ENCODE measurements at regions not wholly inside any gene's neighbourhood (a gene's known extent, or its start where the extent isn't known, plus 50 kb on each side); places are given as distances from the start of the nearest gene placed in this dataset.

GRCh38 chr4:18524667-18525066, 503.1 kb upstream of the LCORL start:
- Histone ChIP-seq H3K9ac (ENCODE audit: low read length in 2 of 2) (no peak overlapping the region), H3K27me3 (ENCODE audit: control insufficient read depth in 1 of 2, insufficient read depth in 2 of 2, low read length in 2 of 2) (no peaks in the 10 kb centered on the region), H3K9me3 (ENCODE audit: control insufficient read depth in 2 of 2, low read length in 2 of 2) (no peaks in the 10 kb centered on the region), H3K4me1 (ENCODE audit: control insufficient read depth, insufficient read depth, low read length) (no peaks in the 10 kb centered on the region), H3K4me3 (ENCODE audit: low read length in 2 of 2) (no peak overlapping the region), H3K36me3 (ENCODE audit: control insufficient read depth in 2 of 2, insufficient read depth in 2 of 2, low read length in 2 of 2) (no peaks in the 10 kb centered on the region), H3K27ac (ENCODE audit: low read length) (no peak overlapping the region)

- Histone ChIP-seq H3K4me3 (ENCODE audit: low read length in 2 of 2) (no peak overlapping the region), H3K4me1 (ENCODE audit: control insufficient read depth, insufficient read depth, low read length) (no peaks in the 10 kb centered on the region), H3K9ac (ENCODE audit: low read length in 2 of 2) (no peak overlapping the region), H3K36me3 (ENCODE audit: control insufficient read depth in 2 of 2, insufficient read depth in 2 of 2, low read length in 2 of 2) (no peaks in the 10 kb centered on the region), H3K27me3 (ENCODE audit: control insufficient read depth in 1 of 2, insufficient read depth in 2 of 2, low read length in 2 of 2) (no peaks in the 10 kb centered on the region), H3K27ac (ENCODE audit: low read length) (no peak overlapping the region), H3K9me3 (ENCODE audit: control insufficient read depth in 2 of 2, low read length in 2 of 2) (no peaks in the 10 kb centered on the region)
Observed at GRCh38 chr4:18518098-18518497, 496.5 kb upstream of the LCORL start.

GRCh38 chr4:18513861-18514260, 492.3 kb upstream of the LCORL start:
- no peaks in the 10 kb centered on the region for H3K9me3 ChIP-seq (ENCODE audit: control insufficient read depth in 2 of 2, low read length in 2 of 2)
- H3K27me3 ChIP-seq (ENCODE audit: control insufficient read depth in 1 of 2, insufficient read depth in 2 of 2, low read length in 2 of 2): no peaks in the 10 kb centered on the region
- H3K27ac ChIP-seq (ENCODE audit: low read length): no peak overlapping the region
- no peak overlapping the region for H3K9ac ChIP-seq (ENCODE audit: low read length in 2 of 2)
- H3K36me3 ChIP-seq (ENCODE audit: control insufficient read depth in 2 of 2, insufficient read depth in 2 of 2, low read length in 2 of 2): no peaks in the 10 kb centered on the region
- H3K4me3 ChIP-seq (ENCODE audit: low read length in 2 of 2): no peak overlapping the region
- no peaks in the 10 kb centered on the region for H3K4me1 ChIP-seq (ENCODE audit: control insufficient read depth, insufficient read depth, low read length)

- Histone ChIP-seq H3K27me3 (ENCODE audit: control insufficient read depth in 1 of 2, insufficient read depth in 2 of 2, low read length in 2 of 2) (no peaks in the 10 kb centered on the region), H3K27ac (ENCODE audit: low read length) (no peak overlapping the region), H3K9me3 (ENCODE audit: control insufficient read depth in 2 of 2, low read length in 2 of 2) (no peaks in the 10 kb centered on the region), H3K9ac (ENCODE audit: low read length in 2 of 2) (no peak overlapping the region), H3K36me3 (ENCODE audit: control insufficient read depth in 2 of 2, insufficient read depth in 2 of 2, low read length in 2 of 2) (no peaks in the 10 kb centered on the region), H3K4me1 (ENCODE audit: control insufficient read depth, insufficient read depth, low read length) (no peaks in the 10 kb centered on the region), H3K4me3 (ENCODE audit: low read length in 2 of 2) (no peak overlapping the region)
Observed at GRCh38 chr4:18512718-18513117, 491.2 kb upstream of the LCORL start.

DNA sequence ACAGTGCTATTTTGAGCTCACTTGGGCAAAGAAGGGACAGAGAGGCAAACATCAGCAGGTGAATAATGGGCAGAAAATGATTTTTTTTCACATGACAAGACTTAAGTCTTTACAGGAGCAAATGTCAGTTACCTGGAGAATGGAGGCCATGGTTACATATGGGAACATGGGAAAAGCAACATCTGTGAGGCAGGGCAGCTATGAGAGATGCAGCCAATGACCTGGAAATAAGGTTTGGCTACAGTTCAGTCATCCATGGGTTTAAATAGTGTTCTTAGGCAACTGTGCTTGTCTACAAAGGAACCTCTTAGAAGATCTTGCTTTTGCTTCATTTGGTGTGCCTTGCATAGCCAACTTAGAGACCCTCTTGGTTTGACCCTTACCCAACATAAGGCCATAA, 490.2 kb upstream of the LCORL start:
- Histone ChIP-seq H3K27ac (ENCODE audit: low read length) (no peak overlapping the region), H3K27me3 (ENCODE audit: control insufficient read depth in 1 of 2, insufficient read depth in 2 of 2, low read length in 2 of 2) (no peaks in the 10 kb centered on the region), H3K4me3 (ENCODE audit: low read length in 2 of 2) (no peak overlapping the region), H3K9me3 (ENCODE audit: control insufficient read depth in 2 of 2, low read length in 2 of 2) (no peaks in the 10 kb centered on the region), H3K4me1 (ENCODE audit: control insufficient read depth, insufficient read depth, low read length) (no peaks in the 10 kb centered on the region), H3K36me3 (ENCODE audit: control insufficient read depth in 2 of 2, insufficient read depth in 2 of 2, low read length in 2 of 2) (no peaks in the 10 kb centered on the region), H3K9ac (ENCODE audit: low read length in 2 of 2) (no peak overlapping the region)

DNA sequence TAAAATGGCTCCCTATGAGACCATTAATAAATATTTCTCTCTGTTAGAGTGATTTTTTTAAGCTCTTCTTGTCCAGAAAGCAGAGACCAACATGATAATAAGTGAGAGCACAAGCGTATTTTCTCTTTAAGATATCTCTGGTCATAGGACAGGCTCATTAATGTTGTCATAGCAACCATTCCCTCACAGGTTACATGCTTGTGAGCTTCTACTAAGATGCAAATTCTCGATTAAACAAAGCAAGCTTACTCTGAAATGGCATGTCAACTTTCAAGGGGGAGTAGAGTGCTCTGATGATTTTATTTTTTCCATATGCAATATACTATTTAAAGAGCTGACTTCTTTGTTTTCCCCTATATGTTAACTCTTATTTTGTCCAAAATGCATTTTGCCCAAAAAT, 487.2 kb upstream of the LCORL start:
- no peaks in the 10 kb centered on the region for H3K9me3 ChIP-seq (ENCODE audit: control insufficient read depth in 2 of 2, low read length in 2 of 2)

DNA sequence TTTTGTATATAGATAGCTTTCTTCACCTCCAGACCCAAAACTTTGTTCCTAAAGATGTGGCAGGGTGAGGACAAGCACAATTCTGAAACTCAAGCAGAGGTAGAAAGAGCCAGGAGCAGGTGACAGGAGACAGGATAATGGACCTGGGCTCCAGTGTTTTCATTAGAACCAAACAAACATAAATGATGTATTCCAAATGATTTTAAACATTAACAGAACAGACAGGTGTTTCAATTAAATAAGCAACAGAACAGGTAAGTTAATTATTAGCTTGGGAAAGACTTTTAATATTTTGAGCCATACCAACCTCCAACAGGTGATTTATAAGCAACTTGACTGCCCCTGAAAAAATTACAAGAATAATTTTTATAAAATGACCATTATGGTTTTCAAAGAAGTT, 459.4 kb upstream of the LCORL start:
- Histone ChIP-seq H3K36me3 (ENCODE audit: control insufficient read depth in 2 of 2, insufficient read depth in 2 of 2, low read length in 2 of 2) (no peaks in the 10 kb centered on the region), H3K27ac (ENCODE audit: low read length) (no peak overlapping the region), H3K27me3 (ENCODE audit: control insufficient read depth in 1 of 2, insufficient read depth in 2 of 2, low read length in 2 of 2) (no peaks in the 10 kb centered on the region)

More for the DNA sequence above, 487.2 kb upstream of the LCORL start:
- Histone ChIP-seq H3K27me3 (ENCODE audit: control insufficient read depth in 1 of 2, insufficient read depth in 2 of 2, low read length in 2 of 2) (no peaks in the 10 kb centered on the region), H3K27ac (ENCODE audit: low read length) (no peak overlapping the region), H3K9ac (ENCODE audit: low read length in 2 of 2) (no peak overlapping the region), H3K4me1 (ENCODE audit: control insufficient read depth, insufficient read depth, low read length) (no peaks in the 10 kb centered on the region), H3K36me3 (ENCODE audit: control insufficient read depth in 2 of 2, insufficient read depth in 2 of 2, low read length in 2 of 2) (no peaks in the 10 kb centered on the region), H3K4me3 (ENCODE audit: low read length in 2 of 2) (no peak overlapping the region)

DNA sequence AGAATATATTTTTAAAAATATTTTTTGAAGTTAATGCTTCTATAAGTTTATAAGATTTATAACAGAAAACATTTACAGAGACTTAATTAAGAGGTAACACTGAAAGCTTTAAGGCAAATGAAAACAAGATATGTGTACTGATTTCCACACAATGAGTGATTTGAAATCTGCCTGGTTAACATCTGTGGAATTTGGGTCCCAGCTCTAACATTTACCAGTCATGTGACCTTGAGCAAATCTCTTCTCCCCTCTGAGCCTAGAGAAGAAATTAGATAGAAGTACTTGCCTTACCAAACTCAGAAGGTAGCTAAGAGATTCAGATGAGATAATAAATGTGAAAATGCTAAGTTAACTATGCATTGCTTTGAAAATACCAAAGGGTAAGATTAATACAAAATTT, 458.8 kb upstream of the LCORL start:
- Histone ChIP-seq H3K27ac (ENCODE audit: low read length) (no peak overlapping the region), H3K9ac (ENCODE audit: low read length in 2 of 2) (no peak overlapping the region), H3K9me3 (ENCODE audit: control insufficient read depth in 2 of 2, low read length in 2 of 2) (peaks cover 0 to 3% of the 10 kb centered on the region in 2 donors), H3K27me3 (ENCODE audit: control insufficient read depth in 1 of 2, insufficient read depth in 2 of 2, low read length in 2 of 2) (no peaks in the 10 kb centered on the region), H3K4me1 (ENCODE audit: control insufficient read depth, insufficient read depth, low read length) (no peaks in the 10 kb centered on the region), H3K4me3 (ENCODE audit: low read length in 2 of 2) (no peak overlapping the region), H3K36me3 (ENCODE audit: control insufficient read depth in 2 of 2, insufficient read depth in 2 of 2, low read length in 2 of 2) (no peaks in the 10 kb centered on the region)

More for the DNA sequence above, 459.4 kb upstream of the LCORL start:
- H3K4me1 ChIP-seq (ENCODE audit: control insufficient read depth, insufficient read depth, low read length): no peaks in the 10 kb centered on the region
- peaks cover 0 to 3% of the 10 kb centered on the region in 2 donors for H3K9me3 ChIP-seq (ENCODE audit: control insufficient read depth in 2 of 2, low read length in 2 of 2)
- H3K4me3 ChIP-seq (ENCODE audit: low read length in 2 of 2): no peak overlapping the region
- no peak overlapping the region for H3K9ac ChIP-seq (ENCODE audit: low read length in 2 of 2)

DNA sequence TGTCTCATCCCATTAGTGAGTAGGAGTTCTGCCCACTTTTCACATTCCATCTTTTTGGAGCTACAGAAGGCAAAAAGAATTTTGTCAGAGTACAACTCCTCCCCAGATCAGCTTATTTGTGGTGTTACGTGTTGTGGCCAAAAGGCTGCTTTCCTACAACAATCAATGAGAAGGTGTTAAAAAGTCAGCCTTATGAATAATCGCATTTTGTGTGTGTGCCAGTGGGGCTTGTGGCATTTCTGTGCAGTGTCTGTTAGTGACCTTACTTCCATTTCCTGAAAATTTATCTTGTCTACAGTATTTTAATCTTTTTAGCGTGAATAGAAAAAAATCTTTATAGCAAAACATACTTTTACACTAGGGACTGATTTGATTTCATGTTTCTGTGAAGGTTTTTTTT, 458.3 kb upstream of the LCORL start:
- no peak overlapping the region for H3K27ac ChIP-seq (ENCODE audit: low read length)
- H3K27me3 ChIP-seq (ENCODE audit: control insufficient read depth in 1 of 2, insufficient read depth in 2 of 2, low read length in 2 of 2): no peaks in the 10 kb centered on the region
- H3K9ac ChIP-seq (ENCODE audit: low read length in 2 of 2): no peak overlapping the region
- H3K9me3 ChIP-seq (ENCODE audit: control insufficient read depth in 2 of 2, low read length in 2 of 2): peaks cover 0 to 3% of the 10 kb centered on the region in 2 donors
- H3K4me1 ChIP-seq (ENCODE audit: control insufficient read depth, insufficient read depth, low read length): no peaks in the 10 kb centered on the region
- no peak overlapping the region for H3K4me3 ChIP-seq (ENCODE audit: low read length in 2 of 2)
- H3K36me3 ChIP-seq (ENCODE audit: control insufficient read depth in 2 of 2, insufficient read depth in 2 of 2, low read length in 2 of 2): no peaks in the 10 kb centered on the region

GRCh38 chr4:18463987-18464559, 442.5 kb upstream of the LCORL start:
- H3K4me3 ChIP-seq (ENCODE audit: low read length in 2 of 2): no peak overlapping the region
- no peaks in the 10 kb centered on the region for H3K4me1 ChIP-seq (ENCODE audit: control insufficient read depth, insufficient read depth, low read length)
- no peaks in the 10 kb centered on the region for H3K27me3 ChIP-seq (ENCODE audit: control insufficient read depth in 1 of 2, insufficient read depth in 2 of 2, low read length in 2 of 2)
- no peak overlapping the region for H3K9ac ChIP-seq (ENCODE audit: low read length in 2 of 2)
- no peaks in the 10 kb centered on the region for H3K36me3 ChIP-seq (ENCODE audit: control insufficient read depth in 2 of 2, insufficient read depth in 2 of 2, low read length in 2 of 2)
- no peaks in the 10 kb centered on the region for H3K9me3 ChIP-seq (ENCODE audit: control insufficient read depth in 2 of 2, low read length in 2 of 2)
- H3K27ac ChIP-seq (ENCODE audit: low read length): no peak overlapping the region

GRCh38 chr4:18458465-18458864, 436.9 kb upstream of the LCORL start:
- H3K27me3 ChIP-seq (ENCODE audit: control insufficient read depth in 1 of 2, insufficient read depth in 2 of 2, low read length in 2 of 2): no peaks in the 10 kb centered on the region
- H3K9ac ChIP-seq (ENCODE audit: low read length in 2 of 2): no peak overlapping the region
- H3K4me1 ChIP-seq (ENCODE audit: control insufficient read depth, insufficient read depth, low read length): no peaks in the 10 kb centered on the region
- no peaks in the 10 kb centered on the region for H3K9me3 ChIP-seq (ENCODE audit: control insufficient read depth in 2 of 2, low read length in 2 of 2)
- H3K4me3 ChIP-seq (ENCODE audit: low read length in 2 of 2): no peak overlapping the region
- H3K27ac ChIP-seq (ENCODE audit: low read length): no peak overlapping the region
- no peaks in the 10 kb centered on the region for H3K36me3 ChIP-seq (ENCODE audit: control insufficient read depth in 2 of 2, insufficient read depth in 2 of 2, low read length in 2 of 2)
